ENCODE measurements at regions not wholly inside any gene's neighbourhood (a gene's known extent, or its start where the extent isn't known, plus 50 kb on each side); places are given as distances from the start of the nearest gene placed in this dataset.

DNA sequence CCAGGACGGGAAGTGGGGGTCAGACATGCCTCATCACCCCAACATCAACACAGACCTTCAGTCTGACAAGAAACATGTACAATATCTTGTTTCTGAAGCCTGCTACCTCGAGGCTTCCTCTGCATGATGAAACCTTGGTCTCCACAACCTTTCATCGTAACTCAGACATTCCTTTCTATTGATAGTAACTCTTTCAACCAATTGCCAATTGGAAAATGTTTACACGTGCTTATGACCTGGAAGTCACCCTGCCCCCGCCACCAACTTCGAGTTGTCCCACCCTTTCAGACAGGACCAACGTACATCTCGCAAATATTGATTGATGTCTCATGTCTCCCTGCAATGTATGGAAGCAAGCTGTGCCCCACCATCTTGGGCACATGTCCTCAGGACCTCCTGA is 159.5 kb downstream of the ETS2 start:
- Histone ChIP-seq H2AFZ (peak overlapping the region; percentile 49; the same call in 1 of the 2 replicates), H3K4me2 (ENCODE audit: unreplicated experiment) (no peak overlapping the region), H3F3A (ENCODE audit: insufficient read depth) (peaks cover under 1% of the 10 kb centered on the region; the same call in 1 of the 2 replicates), H3K27me3 (replicated peaks; ENCODE audit: insufficient read depth) (no peaks in the 10 kb centered on the region), H3K79me2 (ENCODE audit: insufficient read depth) (no peaks in the 10 kb centered on the region), H3K36me3 (ENCODE audit: low read depth) (no peaks in the 10 kb centered on the region), H3K9me2 (ENCODE audit: insufficient read depth) (no peaks in the 10 kb centered on the region), H3K4me3 (no peak overlapping the region), H3K27ac (no peak overlapping the region), H3K9me3 (ENCODE audit: low read depth) (no peaks in the 10 kb centered on the region), H3K4me1 (ENCODE audit: insufficient read depth) (peaks cover 9% of the 10 kb centered on the region), H4K20me1 (ENCODE audit: insufficient read depth) (no peaks in the 10 kb centered on the region), H3K9ac (no peak overlapping the region)
- in situ Hi-C loops (cut with MboI): no loop called here
- TF ChIP-seq EZH2phosphoT487 (IDR thresholded peaks at IDR 0.05; ENCODE audit: insufficient read depth, low read depth) (no peak), EZH2 (IDR thresholded peaks at IDR 0.05; ENCODE audit: insufficient read depth, poor library complexity, severe bottlenecking) (no peak)
- peak; percentile 31 for DNase-seq
- 54 to 59% methylated on average over 8 of the region's 8 CpGs for WGBS, 2 experiments (ENCODE audit: low coverage in 1 of 2, low lambda C conversion rate in 2 of 2, missing lambda C conversion rate in 2 of 2)

DNA sequence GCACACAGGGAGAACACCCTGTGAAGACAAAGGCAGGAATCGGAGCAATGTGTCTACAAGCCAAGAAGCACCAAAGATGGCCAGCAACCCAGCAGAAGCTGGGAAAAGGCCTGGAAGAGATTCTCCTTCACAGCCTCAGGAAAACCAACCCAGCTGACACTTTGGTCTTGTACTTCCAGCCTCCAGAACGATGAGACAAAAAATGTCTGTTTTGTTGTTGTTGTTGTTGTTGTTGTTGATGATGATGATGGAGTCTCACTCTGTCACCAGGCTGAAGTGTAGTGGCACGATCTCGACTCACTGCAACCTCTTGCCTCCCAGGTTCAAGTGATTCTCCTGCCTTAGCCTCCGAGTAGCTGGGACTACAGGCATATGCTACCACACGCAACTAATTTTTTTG is 157.3 kb downstream of the ETS2 start:
- Histone ChIP-seq H3F3A (ENCODE audit: insufficient read depth) (peaks cover 20% of the 10 kb centered on the region), H3K9me2 (ENCODE audit: insufficient read depth) (no peaks in the 10 kb centered on the region), H3K9me3 (ENCODE audit: low read depth) (no peaks in the 10 kb centered on the region), H3K27ac (no peak overlapping the region), H3K9ac (no peak overlapping the region), H3K4me1 (ENCODE audit: insufficient read depth) (peaks cover 28% of the 10 kb centered on the region), H2AFZ (no peak overlapping the region), H3K27me3 (replicated peaks; ENCODE audit: insufficient read depth) (no peaks in the 10 kb centered on the region), H3K36me3 (ENCODE audit: low read depth) (no peaks in the 10 kb centered on the region), H3K4me3 (no peak overlapping the region), H4K20me1 (ENCODE audit: insufficient read depth) (no peaks in the 10 kb centered on the region), H3K4me2 (ENCODE audit: unreplicated experiment) (no peak overlapping the region), H3K79me2 (ENCODE audit: insufficient read depth) (no peaks in the 10 kb centered on the region)
- in situ Hi-C loops (cut with MboI): no loop called here
- 74 to 77% methylated on average over 6 of the region's 6 CpGs for WGBS, 2 experiments (ENCODE audit: low coverage in 1 of 2, low lambda C conversion rate in 2 of 2, missing lambda C conversion rate in 2 of 2)
- TF ChIP-seq EZH2 (IDR thresholded peaks at IDR 0.05; ENCODE audit: insufficient read depth, poor library complexity, severe bottlenecking): no peak
- TF ChIP-seq EZH2phosphoT487 (IDR thresholded peaks at IDR 0.05; ENCODE audit: insufficient read depth, low read depth): no peak
- DNase-seq: no peak

DNA sequence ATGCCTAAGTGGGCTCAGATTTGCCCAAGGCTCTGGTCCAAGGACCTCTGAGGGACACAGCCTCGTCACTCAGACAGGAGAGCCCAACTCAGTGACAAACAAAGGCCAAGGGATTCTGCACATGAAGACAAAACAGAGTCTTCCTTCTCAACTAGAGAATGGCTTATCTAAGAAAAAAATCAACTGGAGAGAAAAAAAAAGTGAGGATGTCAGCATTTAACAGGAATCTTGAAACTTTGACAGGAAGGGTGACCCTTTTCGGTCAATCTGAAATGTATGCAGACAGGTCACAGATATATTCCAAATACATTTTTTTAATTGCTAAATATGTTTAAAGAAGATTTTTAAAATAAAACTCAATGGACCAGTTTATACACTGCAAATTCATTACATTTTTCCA is 154.5 kb downstream of the ETS2 start:
- H2AFZ ChIP-seq: no peak overlapping the region
- no peaks in the 10 kb centered on the region for H3K79me2 ChIP-seq (ENCODE audit: insufficient read depth)
- no peaks in the 10 kb centered on the region for H3K36me3 ChIP-seq (ENCODE audit: low read depth)
- no peak overlapping the region for H3K27ac ChIP-seq
- H3K9ac ChIP-seq: no peak overlapping the region
- no peaks in the 10 kb centered on the region for H3K9me2 ChIP-seq (ENCODE audit: insufficient read depth)
- no peak for TF ChIP-seq EZH2phosphoT487 (IDR thresholded peaks at IDR 0.05; ENCODE audit: insufficient read depth, low read depth)
- TF ChIP-seq EZH2 (IDR thresholded peaks at IDR 0.05; ENCODE audit: insufficient read depth, poor library complexity, severe bottlenecking): no peak
- H4K20me1 ChIP-seq (ENCODE audit: insufficient read depth): no peaks in the 10 kb centered on the region
- no peaks in the 10 kb centered on the region for H3K27me3 ChIP-seq (replicated peaks; ENCODE audit: insufficient read depth)
- in situ Hi-C loops (cut with MboI): no loop called here
- peaks cover 24% of the 10 kb centered on the region for H3F3A ChIP-seq (ENCODE audit: insufficient read depth)
- no peak overlapping the region for H3K4me2 ChIP-seq (ENCODE audit: unreplicated experiment)
- peaks cover 48% of the 10 kb centered on the region for H3K4me1 ChIP-seq (ENCODE audit: insufficient read depth)
- no peak overlapping the region for H3K4me3 ChIP-seq
- 97 to 100% methylated on average over 2 of the region's 2 CpGs for WGBS, 2 experiments (ENCODE audit: low coverage in 1 of 2, low lambda C conversion rate in 2 of 2, missing lambda C conversion rate in 2 of 2)
- no peaks in the 10 kb centered on the region for H3K9me3 ChIP-seq (ENCODE audit: low read depth)
- DNase-seq: no peak

DNA sequence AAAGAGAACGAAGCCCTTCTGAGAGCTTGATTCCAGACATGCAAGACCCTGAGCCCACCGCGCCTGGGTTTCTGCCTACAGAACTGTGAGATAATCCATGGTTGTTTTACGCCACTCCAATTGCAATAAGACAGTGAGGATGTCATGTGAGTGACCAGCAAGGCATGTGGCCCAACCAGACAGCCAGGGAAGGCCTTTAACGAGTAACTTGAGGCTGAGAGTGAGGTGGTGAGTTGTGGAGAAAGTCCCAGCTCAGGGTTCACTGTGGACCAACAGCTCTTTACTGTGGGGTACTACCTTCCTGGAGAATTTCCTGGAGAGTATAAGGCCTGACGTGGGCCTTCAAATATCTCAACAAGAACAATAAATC is 153.9 kb downstream of the ETS2 start:
- H4K20me1 ChIP-seq (ENCODE audit: insufficient read depth): no peaks in the 10 kb centered on the region
- in situ Hi-C loops (cut with MboI): no loop called here
- DNase-seq: no peak

More for the DNA sequence above, 153.9 kb downstream of the ETS2 start:
- H3F3A ChIP-seq (ENCODE audit: insufficient read depth): peaks cover 24% of the 10 kb centered on the region
- no peaks in the 10 kb centered on the region for H3K79me2 ChIP-seq (ENCODE audit: insufficient read depth)
- H3K9me2 ChIP-seq (ENCODE audit: insufficient read depth): no peaks in the 10 kb centered on the region
- H3K4me2 ChIP-seq (ENCODE audit: unreplicated experiment): no peak overlapping the region
- peak overlapping the region; percentile 64 for H3K27ac ChIP-seq
- H3K9ac ChIP-seq: peak overlapping the region; percentile 41; the same call in 1 of the 2 replicates
- TF ChIP-seq EZH2phosphoT487 (IDR thresholded peaks at IDR 0.05; ENCODE audit: insufficient read depth, low read depth) (no peak), EZH2 (IDR thresholded peaks at IDR 0.05; ENCODE audit: insufficient read depth, poor library complexity, severe bottlenecking) (no peak)
- no peaks in the 10 kb centered on the region for H3K9me3 ChIP-seq (ENCODE audit: low read depth)
- 97% methylated on average over 6 of the region's 6 CpGs for WGBS, 2 experiments (ENCODE audit: low coverage in 1 of 2, low lambda C conversion rate in 2 of 2, missing lambda C conversion rate in 2 of 2)
- H2AFZ ChIP-seq: peak overlapping the region; percentile 43; the same call in 1 of the 2 replicates
- no peaks in the 10 kb centered on the region for H3K27me3 ChIP-seq (replicated peaks; ENCODE audit: insufficient read depth)
- no peak overlapping the region for H3K4me3 ChIP-seq
- H3K36me3 ChIP-seq (ENCODE audit: low read depth): no peaks in the 10 kb centered on the region
- H3K4me1 ChIP-seq (ENCODE audit: insufficient read depth): peaks cover 45% of the 10 kb centered on the region

Data from GM23248 (cell line).